ENCODE measurements at regions not wholly inside any gene's neighbourhood (a gene's known extent, or its start where the extent isn't known, plus 50 kb on each side); places are given as distances from the start of the nearest gene placed in this dataset.
"Not testable (repeated sequence)": the region's sequence is repeated elsewhere in the genome, so short reads cannot be mapped to it uniquely, and the experiment has no call there.

GRCh38 chr11:93608364-93608763, 53.1 kb upstream of the CEP295 start:
- peak; percentile 29 for DNase-seq (ENCODE audit: low spot score)

- DNase-seq (ENCODE audit: low spot score) = no peak
Observed at GRCh38 chr11:93606721-93607120, 54.8 kb upstream of the CEP295 start.

GRCh38 chr11:93606314-93606713, 55.2 kb upstream of the CEP295 start:
- no peak for DNase-seq (ENCODE audit: low spot score)

- DNase-seq (ENCODE audit: low spot score) = no peak
Observed at GRCh38 chr11:93605642-93606041, 55.8 kb upstream of the CEP295 start.

- no peak for DNase-seq (ENCODE audit: low spot score)
Observed at GRCh38 chr11:93604008-93604660, 57.3 kb upstream of the CEP295 start.

GRCh38 chr11:93603225-93604007, 58.1 kb upstream of the CEP295 start:
- no peak for DNase-seq (ENCODE audit: low spot score)

GRCh38 chr11:93596171-93596570, 53.0 kb upstream of the SMCO4 start:
- not testable (repeated sequence) for DNase-seq (ENCODE audit: low spot score)

Measured in globus pallidus (tissue), 1 donor.